PC-3 (cell line): ENCODE measurements at regions not wholly inside any gene's neighbourhood (a gene's known extent, or its start where the extent isn't known, plus 50 kb on each side); places are given as distances from the start of the nearest gene placed in this dataset.

Experiments used
- ATAC-seq: fragments of 200-7000 bp; cut with Tn5 transposase; 2 replicates; pipeline ENCODE4 v1.9.1; 2020; ENCODE audit warnings: mild to moderate bottlenecking, moderate library complexity
- BruUV-seq: library from RNA; stranded (reverse); fragments of 400-500 nt; replicated peaks from 2 replicates; lab custom pipeline; 2021; lab: Mats Ljungman, UMichigan
- CTCF ChIA-PET: fragments of 300-600 bp; sonication (Branson Sonifier 250); formaldehyde crosslinking; loops from one replicate; lab custom pipeline; 2022; ENCODE audit warnings: antibody characterized with exemption; lab: Charles Lee
- POLR2A ChIA-PET: fragments of 300-600 bp; sonication (Branson Sonifier 250); formaldehyde crosslinking; loops from one replicate; lab custom pipeline; 2022; ENCODE audit warnings: antibody characterized with exemption; ENCODE audit not compliant: unreplicated experiment; lab: Charles Lee
- DNase-seq: peaks from one replicate; pipeline ENCODE4 v3.0.0-alpha.2; 2015
- H2AFZ ChIP-seq: fragments of 300-600 bp; sonication (generic); 2 replicates; pipeline ENCODE4 v1.6.0; 2016; ENCODE audit warnings: antibody characterized with exemption, low read length
- H3F3A ChIP-seq: fragments of 300-600 bp; sonication (generic); one replicate; pipeline ENCODE4 v1.6.0; 2017; ENCODE audit warnings: antibody characterized with exemption, low read length, control low read depth, mild to moderate bottlenecking; ENCODE audit not compliant: unreplicated experiment
- H3K27ac ChIP-seq: fragments of 300-600 bp; sonication (generic); 2 replicates; pipeline ENCODE4 v1.5.1; 2016; ENCODE audit warnings: mild to moderate bottlenecking, low read length
- H3K27me3 ChIP-seq: fragments of 300-600 bp; sonication (generic); 2 replicates; pipeline ENCODE4 v1.6.1; 2016; ENCODE audit warnings: low read length, mixed read lengths
- H3K36me3 ChIP-seq: fragments of 300-600 bp; sonication (generic); 2 replicates; pipeline ENCODE4 v1.6.1; 2016; ENCODE audit warnings: low read depth, mixed run types, low read length, mixed read lengths
- H3K4me1 ChIP-seq: fragments of 300-600 bp; sonication (generic); 2 replicates; pipeline ENCODE4 v1.5.1; 2016; ENCODE audit warnings: low read length; ENCODE audit not compliant: insufficient read depth
- H3K4me2 ChIP-seq: fragments of 300-600 bp; sonication (generic); 2 replicates; pipeline ENCODE4 v1.6.0; 2016; ENCODE audit warnings: low read length
- H3K4me3 ChIP-seq: fragments of 300-600 bp; sonication (generic); 2 replicates; pipeline ENCODE4 v1.5.1; 2016; ENCODE audit warnings: mild to moderate bottlenecking, low read length, mixed read lengths
- H3K79me2 ChIP-seq: fragments of 300-600 bp; sonication (generic); 2 replicates; pipeline ENCODE4 v1.6.1; 2017; ENCODE audit warnings: low read length, mixed read lengths
- H3K9ac ChIP-seq: fragments of 300-600 bp; sonication (generic); 2 replicates; pipeline ENCODE4 v1.6.0; 2016; ENCODE audit warnings: mild to moderate bottlenecking, low read length
- H3K9me2 ChIP-seq: fragments of 300-600 bp; sonication (generic); replicated peaks from 2 replicates; pipeline ENCODE4 v1.6.1; 2016; ENCODE audit warnings: mixed run types, low read length, mixed read lengths
- H3K9me3 ChIP-seq: fragments of 300-600 bp; sonication (generic); 2 replicates; pipeline ENCODE4 v1.6.1; 2016; ENCODE audit warnings: low read length, mixed read lengths
- H4K20me1 ChIP-seq: fragments of 300-600 bp; sonication (generic); 2 replicates; pipeline ENCODE4 v1.6.1; 2016; ENCODE audit warnings: low read length, mixed read lengths
- CTCF ChIP-seq: fragments of 300-600 bp; sonication (generic); conservative IDR thresholded peaks from 2 replicates; pipeline ENCODE4 v1.5.1; 2017; ENCODE audit warnings: antibody characterized with exemption, low read depth, mild to moderate bottlenecking, low read length
- EZH2 ChIP-seq: fragments of 300-600 bp; sonication (generic); IDR thresholded peaks from one replicate; pipeline ENCODE4 v1.6.1; 2017; ENCODE audit warnings: antibody characterized with exemption, mild to moderate bottlenecking, low read length; ENCODE audit not compliant: unreplicated experiment
- EZH2phosphoT487 ChIP-seq: fragments of 300-600 bp; sonication (generic); IDR thresholded peaks from 2 replicates; pipeline ENCODE4 v1.6.1; 2018; ENCODE audit warnings: mild to moderate bottlenecking, antibody characterized with exemption, low read length, borderline replicate concordance
- intact Hi-C: fragments of 100-400 bp; cut with micrococcal nuclease; formaldehyde crosslinking; loops from 2 replicates; pipeline ENCODE4 v1.9.0; 2023

GRCh38 chr17:22272363-22273146 lies 580.2 kb downstream of the KCNJ18 start:
- Histone ChIP-seq H3F3A (no peaks in the 10 kb centered on the region), H3K9me3 (no peaks in the 10 kb centered on the region), H3K4me1 (no peaks in the 10 kb centered on the region), H3K4me2 (no peak overlapping the region), H2AFZ (no peak overlapping the region), H3K27me3 (no peaks in the 10 kb centered on the region), H4K20me1 (no peaks in the 10 kb centered on the region), H3K36me3 (no peaks in the 10 kb centered on the region), H3K27ac (no peak overlapping the region), H3K9ac (no peak overlapping the region), H3K9me2 (no peaks in the 10 kb centered on the region), H3K4me3 (no peak overlapping the region), H3K79me2 (no peaks in the 10 kb centered on the region)
- CTCF ChIA-PET: no interaction called here
- POLR2A ChIA-PET: no interaction called here
- no TSS peak for BruUV-seq
- no peak for DNase-seq
- intact Hi-C loops: no loop called here
- no peak for ATAC-seq
- TF ChIP-seq EZH2: no peak

GRCh38 chr17:22273308-22273707 lies 581.0 kb downstream of the KCNJ18 start:
- Histone ChIP-seq H3K36me3 (no peaks in the 10 kb centered on the region), H4K20me1 (no peaks in the 10 kb centered on the region), H3K27ac (no peak overlapping the region), H3K4me3 (no peak overlapping the region), H3K27me3 (no peaks in the 10 kb centered on the region), H3K4me1 (no peaks in the 10 kb centered on the region), H3K9me2 (no peaks in the 10 kb centered on the region), H3F3A (no peaks in the 10 kb centered on the region), H3K9ac (no peak overlapping the region), H2AFZ (no peak overlapping the region), H3K9me3 (no peaks in the 10 kb centered on the region), H3K79me2 (no peaks in the 10 kb centered on the region), H3K4me2 (no peak overlapping the region)
- ChIA-PET POLR2A (no interaction called here), CTCF (no interaction called here)
- intact Hi-C loops: no loop called here
- no peak for ATAC-seq
- no peak for DNase-seq
- TF ChIP-seq EZH2 (no peak), CTCF (no peak), EZH2phosphoT487 (no peak)
- BruUV-seq: no TSS peak

GRCh38 chr17:22277595-22277994 lies 585.3 kb downstream of the KCNJ18 start:
- Histone ChIP-seq H3K9me2 (no peaks in the 10 kb centered on the region), H3K79me2 (no peaks in the 10 kb centered on the region), H3K4me3 (no peak overlapping the region), H3F3A (no peaks in the 10 kb centered on the region), H3K4me2 (no peak overlapping the region), H3K9me3 (no peaks in the 10 kb centered on the region), H4K20me1 (no peaks in the 10 kb centered on the region), H3K36me3 (no peaks in the 10 kb centered on the region), H3K27me3 (no peaks in the 10 kb centered on the region), H3K27ac (no peak overlapping the region), H3K4me1 (no peaks in the 10 kb centered on the region), H3K9ac (no peak overlapping the region), H2AFZ (no peak overlapping the region)
- ATAC-seq (no peak), DNase-seq (no peak)
- intact Hi-C loops: no loop called here
- ChIA-PET POLR2A (no interaction called here), CTCF (no interaction called here)
- no TSS peak for BruUV-seq
- TF ChIP-seq EZH2phosphoT487 (no peak), EZH2 (no peak)
